Effector memory CD4-positive, alpha-beta T cell (primary cell): ENCODE measurements at regions not wholly inside any gene's neighbourhood (a gene's known extent, or its start where the extent isn't known, plus 50 kb on each side); places are given as distances from the start of the nearest gene placed in this dataset.

Experiments used
- DNase-seq, 3 donors: peaks; one replicate each; pipeline ENCODE4 v3.0.0-alpha.2; 2020
- H3K27ac ChIP-seq: 2 replicates; pipeline ENCODE4 v1.7.0; 2013; ENCODE audit warnings: mild to moderate bottlenecking, low read length, moderate library complexity; ENCODE audit not compliant: insufficient read depth, poor library complexity, severe bottlenecking
- H3K27me3 ChIP-seq: replicated peaks from 2 replicates; pipeline ENCODE4 v1.7.0; 2013; ENCODE audit warnings: mild to moderate bottlenecking, low read length; ENCODE audit not compliant: insufficient read depth, control insufficient read depth, poor library complexity, severe bottlenecking
- H3K36me3 ChIP-seq: 2 replicates; pipeline ENCODE4 v1.7.0; 2013; ENCODE audit warnings: mild to moderate bottlenecking, low read length, moderate library complexity; ENCODE audit not compliant: control insufficient read depth, insufficient read depth
- H3K4me1 ChIP-seq: 2 replicates; pipeline ENCODE4 v1.7.0; 2013; ENCODE audit warnings: low read length, mild to moderate bottlenecking; ENCODE audit not compliant: control insufficient read depth, insufficient read depth, poor library complexity, severe bottlenecking
- H3K4me3 ChIP-seq: 2 replicates; pipeline ENCODE4 v1.7.0; 2013; ENCODE audit warnings: low read length, low read depth, mild to moderate bottlenecking; ENCODE audit not compliant: insufficient read depth, poor library complexity, severe bottlenecking
- H3K9me3 ChIP-seq: 2 replicates; pipeline ENCODE4 v1.7.0; 2013; ENCODE audit warnings: mild to moderate bottlenecking, low read length, moderate library complexity; ENCODE audit not compliant: control insufficient read depth

DNA sequence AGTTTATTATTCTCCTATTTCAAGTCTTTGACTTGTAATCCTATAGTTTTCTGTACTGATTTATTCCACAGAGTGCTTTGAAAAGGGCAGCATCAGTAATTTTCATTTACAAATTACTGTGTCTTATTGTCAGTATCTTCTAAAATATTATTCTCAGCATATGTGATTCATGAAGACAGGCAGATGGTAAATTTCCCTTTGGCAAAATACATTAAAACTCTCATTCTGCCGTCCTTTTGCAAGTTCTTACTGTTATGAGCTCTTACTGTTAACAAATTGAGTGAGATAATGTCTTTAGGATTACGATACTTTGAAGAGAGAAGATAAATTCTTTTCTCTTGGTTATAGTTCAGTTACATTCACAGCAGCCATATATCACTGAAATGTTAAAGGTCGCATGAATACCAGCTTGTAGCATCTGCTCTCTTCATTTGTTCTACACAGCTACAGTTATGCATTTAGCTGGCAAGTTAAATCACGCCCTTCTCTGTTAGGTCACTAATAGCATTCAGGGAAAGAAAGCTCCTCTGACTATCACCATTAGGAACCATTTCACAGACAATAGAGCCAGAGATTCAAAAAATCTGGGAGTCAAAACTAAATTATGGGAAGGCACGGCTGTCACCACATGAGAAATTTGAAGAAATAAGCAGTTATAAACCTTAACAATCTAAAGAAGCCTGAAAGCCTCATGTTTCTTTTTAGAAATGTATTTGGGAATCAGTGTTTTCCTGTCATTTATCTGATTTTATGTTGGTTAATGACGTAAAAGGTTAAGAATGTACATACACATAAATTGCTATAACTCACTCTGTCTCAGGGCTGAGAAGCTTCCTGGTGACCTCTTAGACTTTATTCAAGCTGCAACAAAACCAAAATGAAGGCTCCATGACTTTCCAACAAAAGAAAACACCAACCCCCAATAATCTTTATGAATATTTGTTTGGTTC lies 109.6 kb upstream of the SP4 start:
- H3K36me3 ChIP-seq, result no peaks in the 10 kb centered on the region
- no peak overlapping the region for H3K27ac ChIP-seq
- no peaks in the 10 kb centered on the region for H3K4me1 ChIP-seq
- no peaks in the 10 kb centered on the region for H3K27me3 ChIP-seq
- no peaks in the 10 kb centered on the region for H3K9me3 ChIP-seq
- no peak for DNase-seq
- H3K4me3 ChIP-seq, result no peak overlapping the region

DNA sequence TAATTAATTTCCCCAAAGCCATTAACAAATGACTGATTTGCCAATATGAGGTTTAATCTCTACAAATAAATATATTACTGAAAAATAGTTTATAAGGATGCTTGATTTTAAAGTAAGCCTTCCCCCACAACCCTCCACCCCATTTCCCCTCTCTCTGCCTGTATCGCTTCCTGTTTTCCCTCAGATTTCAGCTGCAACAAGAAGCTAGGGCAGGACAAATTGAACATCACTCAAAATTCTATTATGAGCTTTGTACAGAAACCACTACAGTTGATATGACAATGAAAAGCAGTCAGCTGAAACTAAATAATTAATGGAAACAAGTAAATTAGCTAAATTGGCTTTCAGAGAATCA lies 109.0 kb upstream of the SP4 start:
- Histone ChIP-seq H3K4me1 (no peaks in the 10 kb centered on the region), H3K4me3 (no peak overlapping the region), H3K27ac (no peak overlapping the region), H3K27me3 (no peaks in the 10 kb centered on the region), H3K36me3 (no peaks in the 10 kb centered on the region), H3K9me3 (no peaks in the 10 kb centered on the region)
- no peak for DNase-seq

- Histone ChIP-seq H3K27ac (no peak overlapping the region), H3K4me3 (no peak overlapping the region), H3K4me1 (no peaks in the 10 kb centered on the region), H3K36me3 (no peaks in the 10 kb centered on the region), H3K27me3 (no peaks in the 10 kb centered on the region), H3K9me3 (no peaks in the 10 kb centered on the region)
- DNase-seq, result no peak
Observed at GRCh38 chr7:21326241-21326640, 101.6 kb upstream of the SP4 start.

GRCh38 chr7:21326921-21327320 lies 101.0 kb upstream of the SP4 start:
- DNase-seq, result no peak
- Histone ChIP-seq H3K9me3 (no peaks in the 10 kb centered on the region), H3K4me1 (no peaks in the 10 kb centered on the region), H3K36me3 (no peaks in the 10 kb centered on the region), H3K4me3 (no peak overlapping the region), H3K27ac (no peak overlapping the region), H3K27me3 (no peaks in the 10 kb centered on the region)

- H3K9me3 ChIP-seq, result no peaks in the 10 kb centered on the region
- no peaks in the 10 kb centered on the region for H3K4me1 ChIP-seq
- no peaks in the 10 kb centered on the region for H3K27me3 ChIP-seq
- no peak for DNase-seq
- no peaks in the 10 kb centered on the region for H3K36me3 ChIP-seq
- H3K27ac ChIP-seq, result no peak overlapping the region
- H3K4me3 ChIP-seq, result no peak overlapping the region
Observed at GRCh38 chr7:21327422-21328409, 100.2 kb upstream of the SP4 start.

DNA sequence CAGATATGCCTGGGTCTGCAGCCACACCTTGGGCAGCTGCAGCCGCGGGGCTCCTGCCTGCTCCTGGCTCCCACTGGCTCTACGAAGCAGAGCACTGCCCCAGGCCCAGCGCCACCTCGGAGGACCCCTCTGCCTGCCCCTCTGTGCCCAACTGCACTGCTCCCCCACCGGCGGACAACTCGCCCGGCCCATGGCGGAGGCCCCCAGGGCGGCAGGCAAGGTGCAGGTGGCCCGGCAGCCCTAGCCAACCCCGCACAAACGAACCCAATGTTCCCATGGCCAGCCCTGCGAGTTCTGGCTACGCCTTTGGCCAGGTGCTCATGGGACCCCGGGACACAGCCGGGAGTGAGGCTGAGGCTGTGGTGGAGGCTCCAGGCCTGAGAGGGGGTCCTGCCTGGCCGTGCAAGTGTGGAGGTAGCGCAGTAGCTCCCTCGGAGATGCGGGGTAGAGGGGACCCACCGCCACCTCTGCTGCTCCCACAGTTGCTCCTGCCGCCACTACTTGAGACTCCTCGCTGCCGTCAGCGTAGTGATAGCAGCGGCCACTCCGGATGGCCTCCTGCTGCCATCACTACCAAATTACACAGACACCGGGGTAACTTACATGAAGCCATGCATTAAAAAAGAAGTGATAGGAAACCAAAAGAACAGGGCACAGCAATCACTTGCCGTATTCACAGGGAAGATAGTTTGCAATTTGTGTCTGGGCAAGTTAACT lies 97.3 kb upstream of the SP4 start:
- Histone ChIP-seq H3K4me1 (no peaks in the 10 kb centered on the region), H3K36me3 (no peaks in the 10 kb centered on the region), H3K27ac (no peak overlapping the region), H3K4me3 (no peak overlapping the region), H3K9me3 (no peaks in the 10 kb centered on the region), H3K27me3 (no peaks in the 10 kb centered on the region)
- DNase-seq, result no peak

GRCh38 chr7:21334906-21335305 lies 93.0 kb upstream of the SP4 start:
- Histone ChIP-seq H3K4me3 (no peak overlapping the region), H3K4me1 (peaks cover 5% of the 10 kb centered on the region), H3K27me3 (no peaks in the 10 kb centered on the region), H3K27ac (no peak overlapping the region), H3K36me3 (no peaks in the 10 kb centered on the region), H3K9me3 (no peaks in the 10 kb centered on the region)
- no peak for DNase-seq

- no peak overlapping the region for H3K27ac ChIP-seq
- no peaks in the 10 kb centered on the region for H3K9me3 ChIP-seq
- peaks cover 5% of the 10 kb centered on the region for H3K4me1 ChIP-seq
- H3K4me3 ChIP-seq, result no peak overlapping the region
- no peaks in the 10 kb centered on the region for H3K36me3 ChIP-seq
- no peak for DNase-seq
- no peaks in the 10 kb centered on the region for H3K27me3 ChIP-seq
Observed at GRCh38 chr7:21336743-21337142, 91.1 kb upstream of the SP4 start.

- no peaks in the 10 kb centered on the region for H3K9me3 ChIP-seq
- H3K27me3 ChIP-seq, result no peaks in the 10 kb centered on the region
- no peak overlapping the region for H3K4me3 ChIP-seq
- no peak for DNase-seq
- H3K4me1 ChIP-seq, result peaks cover 5% of the 10 kb centered on the region
- no peaks in the 10 kb centered on the region for H3K36me3 ChIP-seq
- H3K27ac ChIP-seq, result peak overlapping the region; percentile 34
Observed at GRCh38 chr7:21338728-21339164, 89.1 kb upstream of the SP4 start.
